NT2/D1 (cell line): ENCODE measurements at regions not wholly inside any gene's neighbourhood (a gene's known extent, or its start where the extent isn't known, plus 50 kb on each side); places are given as distances from the start of the nearest gene placed in this dataset.

ENCODE experiments used
- DNase-seq: peaks from one replicate; pipeline ENCODE4 v3.0.0-alpha.2; 2011; ENCODE audit warnings: low read depth, low spot score
- H3K27me3 ChIP-seq: 2 replicates; pipeline ENCODE4 v1.6.0; 2011; ENCODE audit warnings: mild to moderate bottlenecking; ENCODE audit not compliant: insufficient read length, insufficient read depth
- H3K36me3 ChIP-seq: 2 replicates; pipeline ENCODE4 v1.6.1; 2011; ENCODE audit warnings: mild to moderate bottlenecking, low read length, mixed read lengths; ENCODE audit not compliant: insufficient read depth, insufficient read length
- H3K4me1 ChIP-seq: 2 replicates; pipeline ENCODE4 v1.5.1; 2011; ENCODE audit not compliant: insufficient read depth, insufficient read length
- H3K4me3 ChIP-seq: 2 replicates; pipeline ENCODE4 v1.5.1; 2011; ENCODE audit warnings: low read depth; ENCODE audit not compliant: insufficient read length
- H3K9ac ChIP-seq: 2 replicates; pipeline ENCODE4 v1.6.0; 2011; ENCODE audit warnings: low read depth; ENCODE audit not compliant: insufficient read length
- H3K9me3 ChIP-seq: 2 replicates; pipeline ENCODE4 v1.5.1; 2011; ENCODE audit warnings: mild to moderate bottlenecking, low read length; ENCODE audit not compliant: insufficient read depth
- SUZ12 ChIP-seq: IDR thresholded peaks from 2 replicates; pipeline ENCODE4 v1.6.1; 2011; ENCODE audit not compliant: insufficient read length, insufficient read depth; ENCODE audit errors: extremely low read depth
- YY1 ChIP-seq: IDR thresholded peaks from 2 replicates; pipeline ENCODE4 v1.6.1; 2011; ENCODE audit not compliant: insufficient read length, insufficient read depth
- ZNF274 ChIP-seq: IDR thresholded peaks from 2 replicates; pipeline ENCODE4 v1.6.1; 2011; ENCODE audit warnings: mild to moderate bottlenecking, low read depth, low read length

GRCh38 chr5:40261984-40262383 is 417.7 kb upstream of the PTGER4 start:
- H3K4me1 ChIP-seq: no peaks in the 10 kb centered on the region
- no peaks in the 10 kb centered on the region for H3K27me3 ChIP-seq
- no peak overlapping the region for H3K9ac ChIP-seq
- H3K9me3 ChIP-seq: no peaks in the 10 kb centered on the region
- H3K4me3 ChIP-seq: no peak overlapping the region
- no peak for TF ChIP-seq YY1
- no peak for TF ChIP-seq ZNF274
- no peak for TF ChIP-seq SUZ12
- H3K36me3 ChIP-seq: no peaks in the 10 kb centered on the region
- DNase-seq: no peak

DNA sequence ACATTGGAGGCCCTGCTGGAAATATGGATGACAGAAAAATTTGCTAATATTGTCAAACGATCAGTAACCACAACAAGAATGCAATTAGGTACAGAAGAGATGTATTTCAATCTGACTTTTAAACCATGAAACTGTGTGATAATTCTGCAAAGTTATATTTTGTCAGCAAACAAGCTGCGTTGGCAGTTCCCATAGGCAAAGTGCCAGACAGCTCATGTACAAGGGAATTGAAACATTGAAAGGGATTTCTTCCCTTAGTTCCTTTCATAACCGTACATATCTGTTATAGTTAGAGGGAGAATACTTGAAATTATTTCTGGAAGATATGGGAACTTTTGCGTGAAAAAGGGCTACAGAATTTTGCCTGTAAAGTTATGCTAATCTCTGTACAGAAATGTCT is 419.4 kb upstream of the PTGER4 start:
- Histone ChIP-seq H3K27me3 (no peaks in the 10 kb centered on the region), H3K36me3 (no peaks in the 10 kb centered on the region), H3K4me3 (no peak overlapping the region), H3K9me3 (no peaks in the 10 kb centered on the region), H3K9ac (no peak overlapping the region), H3K4me1 (no peaks in the 10 kb centered on the region)
- DNase-seq: no peak
- TF ChIP-seq ZNF274: no peak
- no peak for TF ChIP-seq SUZ12
- no peak for TF ChIP-seq YY1

- Histone ChIP-seq H3K27me3 (no peaks in the 10 kb centered on the region), H3K9ac (no peak overlapping the region), H3K4me1 (no peaks in the 10 kb centered on the region), H3K36me3 (no peaks in the 10 kb centered on the region), H3K4me3 (no peak overlapping the region), H3K9me3 (no peaks in the 10 kb centered on the region)
- no peak for DNase-seq
- TF ChIP-seq YY1: no peak
- TF ChIP-seq SUZ12: no peak
- TF ChIP-seq ZNF274: no peak
Measured at GRCh38 chr5:40258222-40258621, 421.5 kb upstream of the PTGER4 start.

GRCh38 chr5:40240671-40241070 is 439.0 kb upstream of the PTGER4 start:
- Histone ChIP-seq H3K36me3 (no peaks in the 10 kb centered on the region), H3K4me1 (no peaks in the 10 kb centered on the region), H3K9me3 (0 out of 2 replicates have a peak, but pooled peaks cover 4% of the 10 kb centered on the region), H3K9ac (no peak overlapping the region), H3K4me3 (no peak overlapping the region), H3K27me3 (no peaks in the 10 kb centered on the region)
- no peak for TF ChIP-seq ZNF274
- TF ChIP-seq SUZ12: no peak
- TF ChIP-seq YY1: no peak
- DNase-seq: no peak

- no peaks in the 10 kb centered on the region for H3K4me1 ChIP-seq
- no peaks in the 10 kb centered on the region for H3K36me3 ChIP-seq
- no peaks in the 10 kb centered on the region for H3K27me3 ChIP-seq
- H3K9ac ChIP-seq: no peak overlapping the region
- no peak for TF ChIP-seq SUZ12
- no peak for TF ChIP-seq YY1
- TF ChIP-seq ZNF274: no peak
- no peak for DNase-seq
- H3K9me3 ChIP-seq: 0 out of 2 replicates have a peak, but pooled peaks cover 4% of the 10 kb centered on the region
- H3K4me3 ChIP-seq: no peak overlapping the region
Measured at GRCh38 chr5:40240111-40240510, 439.6 kb upstream of the PTGER4 start.

DNA sequence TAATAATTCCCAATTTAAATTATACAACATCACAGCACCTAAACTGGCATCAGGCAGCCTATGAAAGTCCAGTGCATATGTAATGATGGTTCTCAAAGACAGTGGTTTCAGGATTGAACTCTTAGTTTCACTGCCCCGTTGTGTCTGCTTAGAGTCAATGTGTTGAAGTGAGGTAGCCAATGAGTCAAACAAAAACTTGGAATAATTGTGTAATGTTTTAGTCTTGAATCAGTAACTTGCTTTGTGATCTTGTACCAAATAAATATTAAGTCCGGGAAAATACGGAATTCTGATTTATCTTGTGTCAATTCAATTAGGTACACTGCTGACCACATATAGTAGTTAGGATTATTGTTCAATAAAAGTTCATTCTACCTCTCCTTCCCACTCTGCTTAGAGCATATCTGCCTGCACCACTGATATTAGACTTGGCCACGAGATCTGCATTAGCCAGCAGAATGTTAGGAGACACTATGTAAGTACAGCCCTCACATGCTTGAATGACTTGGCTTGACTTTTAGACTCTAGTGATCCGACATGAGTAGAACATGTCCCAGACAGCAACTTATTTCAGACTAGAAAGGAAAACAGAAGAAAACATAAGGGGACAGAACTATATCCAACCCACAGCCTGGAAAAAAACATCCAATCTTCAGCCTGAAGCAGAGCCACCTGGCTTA is 441.5 kb upstream of the PTGER4 start:
- 0 out of 2 replicates have a peak, but pooled peaks cover 4% of the 10 kb centered on the region for H3K9me3 ChIP-seq
- TF ChIP-seq SUZ12: no peak
- TF ChIP-seq ZNF274: no peak
- no peak for TF ChIP-seq YY1
- H3K4me1 ChIP-seq: no peaks in the 10 kb centered on the region
- no peak overlapping the region for H3K4me3 ChIP-seq
- no peak for DNase-seq
- no peak overlapping the region for H3K9ac ChIP-seq
- no peaks in the 10 kb centered on the region for H3K27me3 ChIP-seq
- H3K36me3 ChIP-seq: no peaks in the 10 kb centered on the region

DNA sequence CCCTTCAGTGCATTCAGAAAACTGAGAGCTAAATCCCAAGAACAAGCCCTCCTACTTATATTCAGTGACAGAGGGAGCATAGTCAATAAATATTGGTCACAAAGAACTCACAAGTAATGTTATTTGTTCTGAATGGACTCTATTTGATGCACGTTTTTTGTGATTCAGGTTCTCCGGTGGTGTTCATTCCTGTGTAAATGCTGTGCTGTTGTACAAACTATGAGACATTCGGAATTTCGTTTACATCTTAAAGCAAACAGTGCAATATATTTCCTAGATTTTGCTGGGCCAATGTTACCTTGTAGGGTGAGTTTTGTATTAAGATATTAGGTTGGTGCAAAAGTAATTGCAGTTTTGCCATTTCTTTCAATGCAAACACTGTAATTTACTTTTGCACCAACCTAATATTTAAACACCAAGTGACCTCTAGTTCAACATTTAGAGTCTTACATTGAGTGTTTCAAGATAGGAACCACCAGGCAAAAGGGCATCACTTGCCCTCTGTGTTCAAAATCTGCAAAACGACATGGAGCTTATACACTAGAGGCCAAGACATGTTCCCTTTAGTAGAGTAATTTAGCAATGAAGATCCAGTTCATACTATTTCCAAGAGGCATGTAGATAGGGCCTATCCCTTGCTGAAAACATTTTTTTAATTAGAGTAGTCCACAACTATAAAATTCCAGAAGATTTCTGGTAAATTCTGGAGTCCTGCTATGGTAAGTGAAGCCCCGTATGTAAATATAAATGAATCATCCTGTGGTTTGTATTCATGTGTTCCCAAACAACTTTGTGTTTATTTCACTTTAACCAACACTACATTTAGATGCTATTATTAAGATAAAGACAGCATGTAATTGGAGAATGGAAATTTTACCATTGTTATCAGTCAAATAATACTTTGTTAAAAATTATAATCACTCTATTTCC is 444.0 kb upstream of the PTGER4 start:
- no peak for DNase-seq
- Histone ChIP-seq H3K9ac (no peak overlapping the region), H3K36me3 (no peaks in the 10 kb centered on the region)

More for the DNA sequence above, 444.0 kb upstream of the PTGER4 start:
- TF ChIP-seq YY1 (no peak), SUZ12 (no peak), ZNF274 (no peak)
- Histone ChIP-seq H3K4me1 (no peaks in the 10 kb centered on the region), H3K27me3 (no peaks in the 10 kb centered on the region), H3K9me3 (0 out of 2 replicates have a peak, but pooled peaks cover 4% of the 10 kb centered on the region), H3K4me3 (no peak overlapping the region)
